ENCODE measurements at regions not wholly inside any gene's neighbourhood (a gene's known extent, or its start where the extent isn't known, plus 50 kb on each side); places are given as distances from the start of the nearest gene placed in this dataset.
A peak's percentile ranks its signal among the peaks of the same experiment; 100 is the strongest.

DNA sequence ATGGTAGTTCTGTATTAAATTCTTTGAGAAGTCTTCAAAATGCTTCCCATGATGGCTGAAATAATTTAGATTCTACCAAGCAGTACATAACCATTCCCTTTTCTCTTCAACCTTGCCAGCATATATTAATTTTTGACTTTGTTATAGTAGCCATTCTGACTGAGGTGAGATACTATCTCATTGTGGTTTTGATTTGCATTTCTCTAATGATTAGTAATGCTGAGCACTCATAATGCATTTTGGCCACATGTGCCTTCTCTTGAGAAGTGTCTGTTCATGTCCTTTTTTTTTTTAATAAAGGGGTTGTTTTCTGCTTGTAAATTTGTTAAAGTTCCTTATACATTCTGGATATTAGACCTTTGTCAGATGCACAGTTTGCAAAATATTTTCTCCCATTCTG, 173.9 kb downstream of the CALCRL start:
- DNase-seq: no peak

DNA sequence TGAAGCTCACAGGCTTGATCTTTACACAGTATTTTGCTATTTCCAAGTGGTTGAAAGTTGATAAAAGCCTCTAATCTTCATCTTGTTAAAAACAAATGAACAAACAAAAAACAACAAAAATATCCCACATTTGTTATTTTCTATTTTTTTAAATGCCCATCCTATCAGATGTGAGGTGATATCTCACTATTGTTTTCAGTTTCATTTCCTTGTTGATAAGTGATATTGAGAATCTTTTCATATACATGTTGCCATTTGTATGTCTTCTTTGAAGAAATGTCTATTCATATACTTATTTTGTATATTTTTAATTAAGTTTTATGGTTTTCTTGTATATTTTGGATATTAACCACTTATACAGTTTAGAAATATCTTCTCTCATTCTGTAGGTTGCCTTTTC, 175.8 kb downstream of the CALCRL start:
- no peak for DNase-seq

DNA sequence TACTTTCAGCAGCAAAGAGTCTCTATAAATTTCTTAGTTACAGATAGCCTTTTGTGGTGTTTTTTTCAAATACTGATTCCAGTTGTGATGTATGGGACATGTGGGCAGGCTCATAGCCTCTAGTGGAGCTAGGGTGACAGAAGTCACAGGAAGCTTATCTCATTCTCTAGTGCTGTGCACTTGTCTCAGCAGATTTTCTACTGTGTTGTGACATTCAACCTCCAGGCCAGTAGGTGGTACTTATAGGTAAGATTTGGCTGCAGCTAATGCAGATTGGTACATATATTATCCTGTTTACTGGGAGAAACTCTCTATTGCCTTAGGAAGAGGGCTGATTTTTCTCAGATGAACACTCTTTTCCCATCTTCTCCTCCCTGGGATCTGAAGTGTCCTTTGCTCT, 176.2 kb downstream of the CALCRL start:
- DNase-seq: no peak

DNA sequence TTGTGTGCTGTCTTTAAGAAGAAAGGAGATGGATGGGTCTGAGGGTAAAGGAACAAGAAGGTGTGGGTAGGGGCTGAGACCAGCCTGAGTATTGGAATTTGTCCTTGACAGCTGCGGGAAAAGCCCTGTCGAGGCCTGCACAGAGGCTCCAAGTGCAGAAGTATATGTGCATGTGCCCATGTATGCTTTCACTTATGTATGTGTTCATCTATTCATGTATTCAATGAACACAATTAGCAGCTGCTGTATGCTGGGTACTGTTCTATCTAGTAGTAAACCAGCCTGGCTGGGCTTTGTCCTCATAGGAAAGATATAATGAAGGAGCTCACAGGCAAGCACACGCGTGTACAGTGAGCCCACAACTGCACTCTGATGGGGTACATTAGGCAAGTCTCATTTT, 181.4 kb downstream of the CALCRL start:
- no peak for DNase-seq

DNA sequence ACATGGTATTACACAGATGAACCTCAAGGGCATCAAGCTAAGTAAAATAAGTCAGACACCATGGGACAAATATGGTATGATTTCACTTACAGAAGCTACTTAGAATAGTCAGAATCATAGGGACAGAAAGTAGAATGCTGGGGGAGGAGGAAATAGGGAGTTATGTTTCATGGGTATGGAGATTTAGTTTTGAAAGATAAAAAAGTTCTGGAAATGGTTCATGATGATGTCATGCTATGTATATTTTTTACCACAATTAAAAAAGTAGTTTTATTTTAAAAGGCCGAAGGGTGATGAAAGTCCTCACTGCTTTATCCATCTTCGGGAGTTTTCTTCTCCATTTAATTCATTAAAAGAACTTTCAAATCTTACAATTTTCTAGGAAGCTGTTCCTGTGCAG, 181.9 kb downstream of the CALCRL start:
- no peak for DNase-seq

DNA sequence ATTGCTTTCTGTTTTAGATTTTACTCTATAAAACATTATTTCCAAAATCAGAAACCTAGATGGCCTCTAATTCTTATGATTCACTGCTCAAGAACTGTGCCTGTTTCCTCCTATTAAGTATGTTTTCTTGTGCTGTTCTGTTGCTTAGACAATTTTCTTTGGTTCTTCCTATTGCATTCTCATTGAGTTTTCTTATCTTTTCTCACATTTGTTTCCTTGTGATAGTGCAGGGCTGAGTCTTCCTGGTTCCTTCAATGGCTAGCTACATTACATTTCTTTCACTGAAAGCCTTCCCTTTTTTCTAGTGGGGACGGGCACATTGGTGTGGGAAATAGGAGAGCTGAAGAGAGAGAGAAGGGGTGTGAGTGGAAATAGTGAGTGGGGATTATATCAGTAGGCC, 183.4 kb downstream of the CALCRL start:
- DNase-seq: peak; percentile 56

DNA sequence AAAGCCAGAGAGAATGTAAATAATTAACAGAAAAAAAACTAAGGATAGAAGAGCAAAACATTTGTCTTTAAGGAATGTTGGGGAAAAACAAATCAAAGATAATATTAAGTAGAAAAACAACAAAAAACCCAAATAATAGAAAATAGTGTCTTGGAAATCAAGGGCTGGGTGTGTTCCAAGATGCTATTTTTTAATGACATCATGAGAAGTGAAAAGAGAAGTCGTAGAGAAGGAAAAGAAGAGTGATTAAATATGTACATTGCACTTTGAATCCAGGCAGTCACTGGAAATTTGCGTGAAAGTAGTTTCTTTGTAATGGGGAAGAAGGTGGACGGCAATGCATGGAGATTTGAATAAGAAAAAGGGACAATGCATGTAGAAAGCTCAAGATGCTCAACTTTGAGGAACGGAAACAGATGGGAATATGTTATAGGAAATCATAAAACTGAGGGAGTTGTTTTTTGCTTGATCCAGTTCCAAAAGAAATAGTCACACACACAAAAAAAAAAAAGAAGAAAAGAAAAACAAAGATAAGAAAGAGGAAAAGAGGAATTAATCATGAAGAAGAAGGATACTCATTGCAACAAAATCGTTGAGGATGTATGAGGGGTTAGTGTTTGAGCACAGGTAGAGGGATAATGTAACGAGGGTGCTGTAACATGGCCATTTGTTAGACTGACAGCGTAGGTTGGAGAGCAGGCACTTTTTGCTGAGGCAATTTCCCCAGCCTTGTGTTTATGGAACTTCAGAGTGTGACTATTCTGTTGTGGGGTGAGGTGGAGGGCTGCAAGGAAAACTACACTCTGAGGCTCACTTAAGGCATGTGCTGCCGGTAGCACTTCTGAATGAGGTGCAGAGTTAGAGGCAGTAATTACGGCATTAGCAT, 184.1 kb downstream of the CALCRL start:
- no peak for DNase-seq

DNA sequence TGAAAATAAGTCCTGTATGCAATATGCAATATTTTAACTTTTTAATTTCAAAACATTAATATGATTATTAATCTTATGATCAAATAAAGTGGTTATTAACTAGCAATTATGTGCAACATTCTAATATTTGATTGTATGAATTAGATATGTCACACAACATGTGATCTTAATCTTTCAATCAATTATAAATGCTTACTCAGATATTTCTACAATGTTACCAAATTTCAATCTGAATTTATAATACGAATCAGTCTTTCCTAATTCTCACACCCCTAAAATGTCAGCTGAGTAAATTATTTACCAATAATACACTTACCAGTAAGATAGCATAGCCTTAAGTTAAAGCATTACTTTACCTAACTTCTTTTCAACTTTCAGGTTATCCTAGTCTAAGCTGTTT, 186.3 kb downstream of the CALCRL start:
- no peak for DNase-seq

DNA sequence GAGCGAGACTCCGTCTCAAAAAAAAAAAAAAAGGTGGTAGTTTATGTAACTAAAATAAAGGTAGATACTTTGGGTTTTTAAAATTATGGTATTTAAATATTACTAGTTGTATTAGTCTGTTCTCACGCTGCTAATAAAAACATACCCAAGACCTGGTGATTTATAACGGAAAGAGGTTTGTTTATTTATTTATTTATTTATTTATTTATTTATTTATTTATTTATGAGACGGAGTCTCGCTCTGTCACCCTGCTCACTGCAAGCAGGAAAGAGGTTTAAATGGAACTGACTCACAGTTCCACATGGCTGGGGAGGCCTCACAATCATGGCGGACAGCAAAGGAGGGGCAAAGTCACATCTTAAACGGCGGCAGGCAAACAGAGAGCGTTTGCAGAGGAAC, 196.0 kb downstream of the CALCRL start:
- no peak for DNase-seq

DNA sequence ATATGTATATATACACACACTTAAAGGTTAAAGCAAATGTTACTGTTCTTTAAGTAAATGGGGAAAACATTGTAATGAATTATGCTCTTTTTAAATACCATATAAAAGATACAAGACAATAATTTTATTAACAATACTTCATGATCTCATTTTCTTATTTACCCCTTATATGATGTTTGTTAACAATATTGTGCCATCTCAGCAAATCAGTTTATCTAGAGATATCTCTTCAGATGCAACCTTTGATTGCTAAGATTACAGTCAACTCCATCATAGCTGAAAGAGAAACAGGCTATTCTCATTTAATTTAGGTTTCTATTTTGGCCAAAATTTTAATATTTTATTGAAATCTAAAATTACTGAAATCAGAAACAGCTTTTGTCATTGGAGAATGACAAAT, 197.9 kb downstream of the CALCRL start:
- no peak for DNase-seq

DNA sequence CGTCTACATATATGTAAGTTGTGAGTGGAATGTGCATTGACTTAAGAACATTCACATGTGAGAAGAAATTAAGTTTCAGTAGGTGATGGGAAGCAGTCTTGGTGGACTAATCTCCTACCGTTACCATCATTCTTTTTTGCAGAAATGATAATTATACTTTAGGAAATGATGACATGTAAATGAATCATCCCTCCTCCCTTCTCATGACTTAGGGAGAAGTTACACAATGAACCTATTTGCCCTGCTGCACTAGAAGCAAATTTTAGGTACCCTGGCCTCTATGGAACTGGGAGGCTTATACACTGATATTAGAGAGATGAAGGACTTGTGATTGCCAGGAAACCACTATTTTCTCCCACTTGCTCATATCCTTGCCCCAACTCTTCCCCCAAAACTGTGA, 214.2 kb downstream of the CALCRL start:
- no peak for DNase-seq

DNA sequence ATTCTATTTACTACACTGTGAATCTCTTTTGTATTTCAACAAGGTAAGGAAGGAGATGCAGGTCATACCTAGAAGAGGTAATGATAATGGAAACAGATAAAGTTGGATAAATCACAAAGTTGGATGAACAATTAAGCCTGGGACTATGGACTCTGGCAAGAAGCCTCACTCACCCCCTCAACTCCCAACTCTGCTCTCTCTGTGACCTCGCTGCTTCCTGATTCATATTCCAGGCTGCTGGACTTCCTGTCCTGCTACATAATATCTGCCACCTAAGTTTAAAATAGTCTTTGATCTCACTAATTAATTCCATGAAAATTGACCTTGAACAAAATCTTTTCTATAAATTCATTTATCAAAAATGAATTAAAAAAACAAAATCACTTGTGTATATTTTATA, 215.3 kb downstream of the CALCRL start:
- no peak for DNase-seq

DNA sequence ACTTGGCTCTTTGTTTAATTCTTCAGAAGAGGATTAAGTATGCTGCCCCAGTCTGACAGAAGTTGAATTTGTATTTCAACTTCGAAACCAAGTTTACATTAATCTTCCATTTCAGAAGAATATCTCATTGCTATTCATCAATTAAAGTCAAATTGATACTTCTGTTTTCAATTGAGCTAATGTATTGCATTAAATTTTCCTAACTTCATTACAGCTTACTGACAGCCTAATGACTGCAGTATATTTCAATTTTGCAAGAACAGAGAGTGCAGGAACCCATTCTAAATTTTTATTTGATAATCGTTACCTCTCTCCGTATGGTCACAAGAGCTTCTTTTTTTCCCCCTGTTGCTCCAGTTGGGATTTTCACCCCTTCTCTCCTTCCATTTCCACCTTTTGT, 218.0 kb downstream of the CALCRL start:
- no peak for DNase-seq

DNA sequence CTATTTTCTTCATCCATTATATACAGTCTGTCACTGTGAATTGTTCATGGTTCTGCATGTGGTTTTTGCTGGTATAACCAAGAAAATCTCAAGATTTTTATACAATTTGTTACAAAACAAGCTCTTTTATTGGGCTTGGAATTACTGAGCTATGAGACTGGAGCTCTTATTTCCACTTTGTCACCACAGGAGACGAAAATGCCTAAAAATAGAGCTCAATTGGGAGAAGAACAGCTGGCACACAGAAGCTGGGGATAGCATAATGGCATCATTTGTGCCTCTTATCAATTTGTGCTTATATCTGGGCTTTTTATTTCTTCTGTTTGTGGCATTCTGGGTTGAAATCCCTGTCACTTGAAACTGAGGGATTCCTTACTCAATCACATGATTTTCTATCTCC, 219.1 kb downstream of the CALCRL start:
- DNase-seq: no peak

DNA sequence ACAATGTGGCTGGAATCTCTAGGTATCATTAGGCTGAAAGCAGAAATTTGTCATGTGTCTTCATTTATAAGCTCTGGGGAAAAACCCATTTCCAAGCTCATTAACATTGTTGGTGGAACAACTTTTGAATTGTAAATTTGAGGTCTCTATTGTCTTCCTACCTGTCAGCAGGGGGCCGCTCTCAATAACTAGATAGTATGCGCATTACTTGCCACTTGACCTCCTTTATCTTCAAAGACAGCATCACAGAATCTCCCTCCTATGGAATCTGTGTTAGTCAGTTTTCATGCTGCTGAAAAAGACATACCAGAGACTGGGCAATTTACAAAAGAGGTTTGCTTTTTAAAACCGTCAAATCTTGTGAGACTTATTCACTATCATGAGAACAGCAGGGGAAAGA, 223.1 kb downstream of the CALCRL start:
- DNase-seq: no peak

DNA sequence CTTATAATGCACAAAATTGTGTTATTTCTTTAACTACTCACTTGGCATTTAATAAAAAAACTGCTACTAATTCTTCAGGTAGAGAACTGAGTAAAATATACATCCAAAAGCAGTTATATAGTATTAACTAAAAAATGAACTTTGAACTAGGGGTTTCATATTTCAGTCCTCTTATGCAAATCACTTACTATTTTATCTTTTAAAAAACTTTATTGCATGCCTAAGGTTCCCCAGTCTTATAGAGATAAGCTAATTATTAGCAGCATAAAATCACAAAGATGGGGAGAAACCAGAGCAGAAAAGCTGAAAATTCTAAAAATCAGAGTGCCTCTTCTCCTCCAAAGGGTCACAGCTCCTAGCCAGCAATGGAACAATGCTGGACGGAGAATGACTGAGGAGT, 228.0 kb downstream of the CALCRL start:
- DNase-seq: no peak

DNA sequence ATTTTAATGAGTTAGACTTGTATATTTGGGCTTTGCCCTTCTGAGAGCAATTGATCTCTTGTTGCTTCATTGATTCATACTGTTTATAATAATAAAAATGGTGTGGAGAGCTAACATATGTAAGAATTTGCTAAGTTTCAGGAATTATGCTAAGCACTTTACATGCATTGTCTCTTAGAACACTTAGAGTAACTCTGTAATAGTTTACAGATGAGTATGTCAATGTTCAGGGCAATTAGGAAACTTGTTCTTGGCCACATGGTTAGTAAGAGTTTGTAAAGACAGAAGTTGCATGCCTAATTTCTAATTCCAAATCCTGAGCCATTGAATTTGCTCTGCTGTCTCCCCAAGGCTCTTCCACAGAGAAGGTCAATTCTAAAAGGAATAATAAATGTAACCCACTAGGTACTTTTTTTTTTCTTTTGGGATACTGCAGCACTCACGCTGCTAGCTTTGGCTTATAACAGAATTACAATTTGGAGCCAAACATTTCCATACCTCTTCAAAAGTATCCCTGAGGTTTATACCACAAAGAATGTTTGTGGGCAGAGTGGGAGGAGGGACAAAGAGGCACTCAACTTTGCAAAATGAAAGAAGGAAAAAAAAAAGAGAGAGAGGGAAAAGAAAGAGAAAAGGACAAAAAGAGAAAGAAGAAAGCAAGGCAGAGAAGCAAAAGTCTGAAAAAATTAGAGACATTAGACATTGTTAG, 232.4 kb downstream of the CALCRL start:
- DNase-seq: no peak

DNA sequence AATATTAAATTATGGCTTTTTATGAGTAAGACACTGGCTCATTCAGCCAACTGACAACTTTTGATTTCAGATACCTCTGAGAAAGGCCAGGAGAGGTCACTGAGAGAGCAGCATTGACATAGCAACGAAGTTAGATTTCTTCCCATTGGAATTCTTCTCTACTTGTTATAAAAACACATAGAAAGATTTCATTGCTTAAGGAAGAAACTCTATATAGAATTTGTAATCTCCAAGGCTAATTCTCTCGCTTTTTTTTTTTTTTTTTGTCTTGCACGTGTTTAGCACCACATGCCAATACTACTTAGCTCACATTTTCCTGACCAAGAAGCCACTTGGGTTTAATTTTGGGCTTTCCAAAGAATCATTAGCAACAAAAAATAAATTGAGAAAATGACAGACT, 233.7 kb downstream of the CALCRL start:
- DNase-seq: no peak

DNA sequence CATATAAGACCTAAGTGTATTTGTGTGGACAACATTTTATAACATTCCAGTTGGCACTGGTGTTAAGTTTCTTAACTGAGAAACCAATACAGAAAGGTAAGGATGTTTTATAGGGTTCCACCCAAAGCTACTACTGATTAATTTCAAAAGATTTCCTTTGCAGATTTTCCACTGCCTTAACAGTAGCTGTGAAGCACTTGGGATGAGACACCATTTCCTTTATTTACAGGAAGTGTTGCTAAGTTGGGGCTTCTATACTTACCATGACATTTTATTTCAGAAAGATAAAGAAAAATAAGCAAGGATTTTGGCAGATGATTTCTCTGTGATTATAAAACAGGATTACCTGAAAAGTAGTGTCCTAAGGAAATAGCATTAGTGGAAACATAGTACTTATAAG, 234.3 kb downstream of the CALCRL start:
- DNase-seq: no peak

DNA sequence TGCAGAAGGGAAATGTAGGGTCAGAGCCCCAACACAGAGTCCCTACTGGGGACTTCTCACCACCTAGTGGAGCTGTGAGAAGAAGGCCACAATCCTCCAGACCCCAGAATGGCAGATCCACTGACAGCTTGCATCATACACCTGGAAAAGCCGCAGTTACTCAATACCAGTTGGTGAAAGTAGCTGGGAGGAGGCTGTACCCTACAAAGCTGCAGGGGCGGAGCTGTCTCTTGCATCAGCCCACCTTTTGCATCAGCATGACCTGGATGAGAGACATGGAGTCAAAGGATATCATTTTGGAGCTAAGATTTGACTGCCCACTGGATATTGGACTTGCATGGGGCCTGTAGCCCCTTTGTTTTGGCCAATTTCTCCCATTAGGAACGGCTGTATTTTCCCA, 237.3 kb downstream of the CALCRL start:
- DNase-seq: no peak

DNA sequence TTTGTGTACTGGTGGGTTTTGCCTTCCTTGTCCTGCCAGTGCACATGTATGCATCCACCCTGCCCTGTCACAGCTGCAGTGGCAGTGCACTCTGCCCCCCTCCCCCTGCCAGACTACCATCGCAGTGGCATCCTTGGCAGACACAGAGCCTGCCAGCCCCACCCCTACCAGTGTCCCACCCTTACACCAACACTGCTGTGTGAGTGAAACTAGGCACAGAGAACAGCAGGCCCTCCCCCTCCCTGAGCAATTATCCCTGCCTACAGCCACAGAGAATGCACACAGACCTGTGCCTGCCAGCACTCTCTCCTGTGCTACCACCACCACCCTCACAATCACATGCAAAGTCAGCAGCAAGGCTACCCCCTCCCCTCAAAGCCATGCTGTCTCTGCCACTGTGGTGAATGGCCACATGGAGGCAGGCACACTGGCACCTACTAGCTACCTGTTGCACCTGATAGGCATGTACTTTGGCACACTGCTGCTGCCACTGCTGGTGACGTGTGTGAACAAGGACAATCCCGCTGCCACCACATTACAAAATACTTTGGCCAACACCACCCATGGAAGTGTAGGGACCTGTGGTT, 239.8 kb downstream of the CALCRL start:
- no peak for DNase-seq

DNA sequence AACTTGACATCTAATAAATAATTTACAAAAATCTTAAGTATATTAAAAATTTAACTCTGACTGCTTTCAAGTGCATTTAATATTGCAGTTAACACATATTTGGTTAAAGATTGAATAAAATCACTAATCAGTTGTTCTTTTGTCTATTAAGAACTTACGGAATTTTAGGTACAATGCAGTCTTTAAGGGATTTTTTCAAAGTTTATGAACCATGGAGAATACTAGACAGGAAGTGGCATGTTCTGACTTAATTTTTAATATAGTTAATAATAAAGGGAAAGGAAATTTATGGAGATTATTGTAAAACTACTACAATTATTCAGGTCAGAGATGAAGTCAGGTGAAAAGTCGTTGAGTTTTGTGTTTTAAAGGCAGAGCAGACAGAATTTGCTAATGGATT, 240.9 kb downstream of the CALCRL start:
- DNase-seq: no peak

DNA sequence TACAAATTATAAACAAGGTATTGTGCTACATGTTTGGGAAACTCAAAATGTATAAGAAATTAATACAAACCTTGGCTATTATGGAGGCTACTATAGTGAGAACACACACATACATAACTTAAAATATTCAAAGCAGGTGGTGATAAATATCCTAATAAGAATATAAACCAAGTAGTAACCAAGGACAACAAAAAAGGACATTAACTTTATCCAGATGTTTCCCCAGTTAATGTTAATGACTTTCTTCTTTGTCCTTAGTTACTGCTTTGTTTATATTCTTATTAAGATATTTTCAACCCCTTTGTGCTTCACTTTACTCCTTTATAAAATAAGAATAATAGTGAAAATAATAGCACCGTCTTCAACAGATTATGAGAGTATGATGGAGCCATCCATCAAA, 241.6 kb downstream of the CALCRL start:
- DNase-seq: no peak

DNA sequence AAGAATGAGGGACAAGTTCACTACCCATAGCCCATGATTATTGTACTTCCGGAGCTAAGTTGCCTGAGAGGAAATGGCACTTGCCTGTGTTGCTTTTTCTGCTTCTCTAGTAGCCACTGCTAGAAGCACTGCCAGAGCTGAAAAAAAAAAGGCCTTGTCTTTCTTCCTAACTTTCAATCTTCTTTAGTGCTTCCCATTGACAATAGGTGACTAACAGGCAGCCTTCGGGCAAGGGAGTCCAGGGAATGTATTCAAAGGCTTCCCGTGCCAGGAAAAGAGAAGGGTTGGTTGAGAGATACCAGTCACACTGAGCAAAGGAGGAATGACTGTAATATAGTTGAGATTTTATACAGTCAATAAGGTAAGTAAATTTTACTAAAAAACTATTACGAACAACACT, 242.0 kb downstream of the CALCRL start:
- DNase-seq: no peak
